H9 (cell line): ENCODE measurements at regions not wholly inside any gene's neighbourhood (a gene's known extent, or its start where the extent isn't known, plus 50 kb on each side); places are given as distances from the start of the nearest gene placed in this dataset.

Experiments
- DNase-seq: peaks from one replicate; pipeline ENCODE4 v3.0.0-alpha.2; 2017
- H2AFZ ChIP-seq: one replicate; pipeline ENCODE4 v1.6.1; 2013; ENCODE audit warnings: mild to moderate bottlenecking, low read length, control low read depth, moderate library complexity
- H2AK5ac ChIP-seq: 2 replicates; pipeline ENCODE4 v1.6.1; 2013; ENCODE audit warnings: low read length, control low read depth, mixed read lengths; ENCODE audit not compliant: insufficient read length
- H2BK120ac ChIP-seq: one replicate; pipeline ENCODE4 v1.6.1; 2013; ENCODE audit warnings: low read depth, mild to moderate bottlenecking, low read length, control low read depth, inconsistent platforms; ENCODE audit not compliant: poor library complexity, severe bottlenecking
- H2BK12ac ChIP-seq: 2 replicates; pipeline ENCODE4 v1.6.1; 2013; ENCODE audit warnings: low read length, control low read depth, mixed read lengths, low read depth; ENCODE audit not compliant: insufficient read length
- H2BK15ac ChIP-seq: 2 replicates; pipeline ENCODE4 v1.6.1; 2013; ENCODE audit warnings: low read depth, low read length, control low read depth
- H2BK20ac ChIP-seq: one replicate; pipeline ENCODE4 v1.6.1; 2013; ENCODE audit warnings: low read depth, mild to moderate bottlenecking, low read length, control low read depth, inconsistent platforms; ENCODE audit not compliant: poor library complexity, severe bottlenecking
- H2BK5ac ChIP-seq: 2 replicates; pipeline ENCODE4 v1.6.1; 2013; ENCODE audit warnings: low read length, control low read depth, mixed read lengths; ENCODE audit not compliant: insufficient read length
- H3K14ac ChIP-seq: 2 replicates; pipeline ENCODE4 v1.6.1; 2013; ENCODE audit warnings: low read length, control low read depth; ENCODE audit not compliant: insufficient read depth
- H3K18ac ChIP-seq: 2 replicates; pipeline ENCODE4 v1.6.1; 2013; ENCODE audit warnings: low read depth, mild to moderate bottlenecking, mixed read lengths, low read length, control low read depth; ENCODE audit not compliant: insufficient read length
- H3K23ac ChIP-seq: 2 replicates; pipeline ENCODE4 v1.6.1; 2013; ENCODE audit warnings: low read length, control low read depth, mixed read lengths, low read depth; ENCODE audit not compliant: insufficient read length
- H3K23me2 ChIP-seq: 2 replicates; pipeline ENCODE4 v1.6.1; 2013; ENCODE audit warnings: low read depth, mild to moderate bottlenecking, mixed read lengths, low read length, control low read depth; ENCODE audit not compliant: insufficient read length, poor library complexity, severe bottlenecking
- H3K27ac ChIP-seq: 2 replicates; pipeline ENCODE4 v1.5.1; 2013; ENCODE audit warnings: low read length, control low read depth, mixed read lengths, low read depth; ENCODE audit not compliant: insufficient read length
- H3K27me3 ChIP-seq: 2 replicates; pipeline ENCODE4 v1.6.1; 2013; ENCODE audit warnings: low read length, control low read depth, inconsistent platforms; ENCODE audit not compliant: insufficient read depth
- H3K4ac ChIP-seq: 2 replicates; pipeline ENCODE4 v1.6.1; 2013; ENCODE audit warnings: low read depth, mild to moderate bottlenecking, control low read depth, inconsistent platforms, low read length, moderate library complexity
- H3K4me1 ChIP-seq: 2 replicates; pipeline ENCODE4 v1.6.1; 2013; ENCODE audit warnings: low read length, control low read depth, inconsistent platforms; ENCODE audit not compliant: insufficient read depth
- H3K4me2 ChIP-seq: 2 replicates; pipeline ENCODE4 v1.6.1; 2013; ENCODE audit warnings: low read length, control low read depth, mixed read lengths; ENCODE audit not compliant: insufficient read length, insufficient read depth
- H3K56ac ChIP-seq: 2 replicates; pipeline ENCODE4 v1.6.1; 2013; ENCODE audit warnings: low read depth, mild to moderate bottlenecking, mixed read lengths, low read length, control low read depth; ENCODE audit not compliant: insufficient read length
- H3K79me1 ChIP-seq: 2 replicates; pipeline ENCODE4 v1.6.1; 2013; ENCODE audit warnings: low read depth, mild to moderate bottlenecking, moderate library complexity, low read length, control low read depth, inconsistent platforms; ENCODE audit not compliant: insufficient read depth, poor library complexity, severe bottlenecking
- H3K79me2 ChIP-seq: 2 replicates; pipeline ENCODE4 v1.6.1; 2013; ENCODE audit warnings: low read length, control low read depth, inconsistent platforms; ENCODE audit not compliant: insufficient read depth
- H3K9ac ChIP-seq: 2 replicates; pipeline ENCODE4 v1.6.1; 2013; ENCODE audit warnings: low read length, control low read depth, mixed read lengths; ENCODE audit not compliant: insufficient read length; ENCODE audit errors: extremely low read depth
- H3K9me3 ChIP-seq: one replicate; pipeline ENCODE4 v1.6.1; 2013; ENCODE audit warnings: low read depth, low read length, inconsistent platforms; ENCODE audit not compliant: control insufficient read depth
- H3T11ph ChIP-seq: one replicate; pipeline ENCODE4 v1.6.1; 2013; ENCODE audit warnings: mild to moderate bottlenecking, low read length, control low read depth, inconsistent platforms
- H4K20me1 ChIP-seq: one replicate; pipeline ENCODE4 v1.6.1; 2013; ENCODE audit not compliant: control insufficient read depth, insufficient read length, insufficient read depth
- H4K5ac ChIP-seq: 2 replicates; pipeline ENCODE4 v1.6.1; 2013; ENCODE audit warnings: low read depth, mild to moderate bottlenecking, mixed read lengths, low read length, control low read depth; ENCODE audit not compliant: insufficient read length
- H4K8ac ChIP-seq: replicated peaks from 2 replicates; pipeline ENCODE4 v1.6.1; 2013; ENCODE audit warnings: low read length, control low read depth, mixed read lengths, low read depth; ENCODE audit not compliant: insufficient read length
- H4K91ac ChIP-seq: 2 replicates; pipeline ENCODE4 v1.6.1; 2013; ENCODE audit warnings: low read depth, mild to moderate bottlenecking, moderate library complexity, mixed read lengths, low read length, control low read depth; ENCODE audit not compliant: insufficient read length
- H3K27ac Mint-ChIP-seq, 3 experiments: 2 replicates in 2 of 3; 3 replicates in 1 of 3; pipeline ENCODE4 v1.8.0; 2020 to 2021; ENCODE audit warnings: mixed read lengths in 3 of 3, mild to moderate bottlenecking in 1 of 3, moderate library complexity in 1 of 3
- H3K27me3 Mint-ChIP-seq: 2 replicates; pipeline ENCODE4 v1.8.0; 2021; ENCODE audit warnings: low read depth, mild to moderate bottlenecking, moderate library complexity, mixed read lengths
- H3K36me3 Mint-ChIP-seq, 3 experiments: 2 replicates in 2 of 3; 3 replicates in 1 of 3; pipeline ENCODE4 v1.8.0; 2020 to 2021; ENCODE audit warnings: low read depth in 3 of 3, mixed read lengths in 3 of 3; ENCODE audit not compliant: insufficient read depth in 1 of 3
- H3K4me1 Mint-ChIP-seq, 2 experiments: 2 replicates each; pipeline ENCODE4 v1.8.0; 2020; ENCODE audit warnings: mixed read lengths in 2 of 2
- H3K4me3 Mint-ChIP-seq, 2 experiments: 2 replicates in 1 of 2; 3 replicates in 1 of 2; pipeline ENCODE4 v1.8.0; 2020 to 2021; ENCODE audit warnings: mild to moderate bottlenecking in 2 of 2, mixed read lengths in 2 of 2, moderate library complexity in 1 of 2
- H3K9me3 Mint-ChIP-seq, 2 experiments: 2 replicates in 1 of 2; 3 replicates in 1 of 2; pipeline ENCODE4 v1.8.0; 2020; ENCODE audit warnings: mild to moderate bottlenecking in 2 of 2, mixed read lengths in 2 of 2, moderate library complexity in 1 of 2
- CTCF ChIP-seq: fragments of 200-600 bp; sonication (generic); conservative IDR thresholded peaks from 3 replicates; pipeline ENCODE4 v1.8.0; 2021; ENCODE audit warnings: antibody characterized with exemption, mild to moderate bottlenecking
- WGBS: extraction: QIAGEN DNeasy Blood & Tissue Kit; methylation state at CpG from one replicate; pipeline ENCODE4 v1.1.7; 2013; ENCODE audit warnings: missing lambda C conversion rate, low lambda C conversion rate, mixed read lengths; ENCODE audit not compliant: insufficient read length; ENCODE audit errors: extremely low coverage; 5-methylcytosine and 5-hydroxymethylcytosine counted together

DNA sequence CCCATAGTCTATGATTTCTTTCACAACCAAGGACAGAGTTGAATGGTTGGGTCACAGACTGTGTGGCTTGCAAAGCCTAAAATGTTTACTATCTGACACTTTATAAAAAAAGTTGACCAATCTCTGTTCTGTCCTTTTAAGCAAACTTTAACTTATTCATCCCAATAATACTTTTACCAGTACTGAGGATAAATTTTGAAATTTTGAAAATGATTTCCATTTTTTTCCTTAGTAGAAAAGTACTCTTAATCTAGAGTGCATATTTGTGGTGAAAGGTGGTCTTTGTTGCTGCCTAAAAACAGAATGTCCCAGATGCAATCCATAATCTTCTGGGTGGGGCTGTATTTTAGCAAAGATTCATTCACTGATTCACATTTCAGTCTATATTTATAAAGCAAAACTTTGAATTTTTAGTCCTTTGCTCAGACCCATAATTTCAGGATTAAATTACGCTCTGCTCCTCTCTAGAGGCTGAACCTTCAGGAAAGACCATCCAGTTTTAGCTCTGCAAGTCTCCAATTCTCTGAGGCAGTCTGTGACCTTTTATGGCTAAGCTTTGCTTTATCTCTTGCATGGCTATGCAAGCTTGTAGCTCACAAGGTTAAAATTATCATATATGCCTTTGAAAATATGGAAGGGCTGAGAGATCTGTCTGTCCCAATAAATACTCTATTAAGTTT is 573.5 kb downstream of the COL12A1 start:
- no peak for DNase-seq
- TF ChIP-seq CTCF = no peak
- Mint-ChIP-seq H3K9me3 (peaks cover 3 to 7% of the 10 kb centered on the region in 2 experiments; a peak in 3 of 5 replicates), H3K36me3 (no peaks in the 10 kb centered on the region; a peak in 1 of 7 replicates), H3K4me1 (no peaks in the 10 kb centered on the region; a peak in 1 of 4 replicates), H3K27ac (no peak overlapping the region), H3K27me3 (no peaks in the 10 kb centered on the region), H3K4me3 (no peak overlapping the region)
- Histone ChIP-seq H3K9ac (no peak overlapping the region), H3K9me3 (no peaks in the 10 kb centered on the region), H4K20me1 (no peaks in the 10 kb centered on the region), H3K4me1 (no peaks in the 10 kb centered on the region), H2AK5ac (no peak overlapping the region), H3K4ac (no peak overlapping the region), H4K5ac (no peak overlapping the region), H3K27ac (no peak overlapping the region), H3K14ac (no peak overlapping the region), H2BK12ac (no peak overlapping the region), H4K91ac (no peak overlapping the region), H3K18ac (no peak overlapping the region), H2BK20ac (no peak overlapping the region), H3T11ph (no peak overlapping the region), H3K4me2 (no peak overlapping the region), H3K23ac (no peak overlapping the region), H3K56ac (no peak overlapping the region), H2BK5ac (no peak overlapping the region), H4K8ac (no peak overlapping the region), H3K79me2 (no peaks in the 10 kb centered on the region), H2AFZ (no peak overlapping the region), H3K79me1 (no peaks in the 10 kb centered on the region), H2BK15ac (no peak overlapping the region), H3K27me3 (no peaks in the 10 kb centered on the region), H2BK120ac (no peak overlapping the region), H3K23me2 (no peaks in the 10 kb centered on the region)
- whole genome bisulfite sequencing = no CpG with 5 or more reads among the region's 1 CpG
